Sigmoid colon (tissue), 6 donors: ENCODE measurements at regions not wholly inside any gene's neighbourhood (a gene's known extent, or its start where the extent isn't known, plus 50 kb on each side); places are given as distances from the start of the nearest gene placed in this dataset.

ENCODE experiments used
- DNase-seq: peaks from one replicate; pipeline ENCODE4 v3.0.0-alpha.2; 2019
- H3K27ac ChIP-seq, 4 donors: fragments of 200-600 bp; sonication (generic); one replicate each; pipeline ENCODE4 v1.5.1; 2016 to 2019; ENCODE audit warnings: mild to moderate bottlenecking in 1 of 4
- H3K27me3 ChIP-seq, 3 donors: fragments of 200-600 bp; sonication (generic); one replicate each; pipeline ENCODE4 v1.5.1; 2019; ENCODE audit warnings: mild to moderate bottlenecking in 1 of 3
- H3K36me3 ChIP-seq, 4 donors: fragments of 200-600 bp; sonication (generic); one replicate each; pipeline ENCODE4 v1.5.1; 2016 to 2019
- H3K4me1 ChIP-seq, 4 donors: fragments of 200-600 bp; sonication (generic); one replicate each; pipeline ENCODE4 v1.5.1; 2017 to 2019
- H3K4me3 ChIP-seq, 4 donors: fragments of 200-600 bp; sonication (generic); one replicate each; pipeline ENCODE4 v1.5.1; 2017 to 2019; ENCODE audit warnings: mild to moderate bottlenecking in 2 of 4, moderate library complexity in 1 of 4
- H3K9me3 ChIP-seq, 4 donors: fragments of 200-600 bp in 3 of 4; sonication (generic) in 3 of 4; one replicate each; pipeline versions ENCODE4 v1.5.1 to v1.6.1; 2013 to 2019
- EP300 ChIP-seq, 4 donors: sonication (generic); formaldehyde crosslinking; IDR thresholded peaks; one replicate each; pipeline ENCODE4 v1.6.1; 2017; ENCODE audit warnings: antibody characterized with exemption in 4 of 4
- POLR2A ChIP-seq, 2 donors: fragments of 450-650 bp; IDR thresholded peaks; one replicate each; pipeline ENCODE4 v1.6.1; 2016; ENCODE audit warnings: antibody characterized with exemption in 2 of 2, mild to moderate bottlenecking in 2 of 2, moderate library complexity in 2 of 2
- POLR2AphosphoS5 ChIP-seq, 4 donors: sonication (generic); formaldehyde crosslinking; IDR thresholded peaks; one replicate each; pipeline ENCODE4 v1.6.1; 2017; ENCODE audit warnings: antibody characterized with exemption in 4 of 4
- WGBS, 2 donors: extraction: QIAGEN DNeasy Blood & Tissue Kit; methylation state at CpG; one replicate each; pipeline ENCODE4 v1.1.7; 2013; 5-methylcytosine and 5-hydroxymethylcytosine counted together
- intact Hi-C: fragments of 100-400 bp; cut with DNase I; formaldehyde crosslinking; loops from one replicate; pipeline ENCODE4 v1.15.1; 2023
- TF ChIP-seq, protein P1 (sequence below), 4 experiments: fragments of 450-650 bp in 3 of 4; fragments of 200-600 bp in 1 of 4; IDR thresholded peaks; one replicate each; pipeline ENCODE4 v1.5.1; 2016 to 2019; ENCODE audit warnings: antibody characterized with exemption in 4 of 4, mild to moderate bottlenecking in 3 of 4, moderate library complexity in 2 of 4
- donor health status: healthy with polysubstance abuse.
- donor health status: healthy.

DNA sequence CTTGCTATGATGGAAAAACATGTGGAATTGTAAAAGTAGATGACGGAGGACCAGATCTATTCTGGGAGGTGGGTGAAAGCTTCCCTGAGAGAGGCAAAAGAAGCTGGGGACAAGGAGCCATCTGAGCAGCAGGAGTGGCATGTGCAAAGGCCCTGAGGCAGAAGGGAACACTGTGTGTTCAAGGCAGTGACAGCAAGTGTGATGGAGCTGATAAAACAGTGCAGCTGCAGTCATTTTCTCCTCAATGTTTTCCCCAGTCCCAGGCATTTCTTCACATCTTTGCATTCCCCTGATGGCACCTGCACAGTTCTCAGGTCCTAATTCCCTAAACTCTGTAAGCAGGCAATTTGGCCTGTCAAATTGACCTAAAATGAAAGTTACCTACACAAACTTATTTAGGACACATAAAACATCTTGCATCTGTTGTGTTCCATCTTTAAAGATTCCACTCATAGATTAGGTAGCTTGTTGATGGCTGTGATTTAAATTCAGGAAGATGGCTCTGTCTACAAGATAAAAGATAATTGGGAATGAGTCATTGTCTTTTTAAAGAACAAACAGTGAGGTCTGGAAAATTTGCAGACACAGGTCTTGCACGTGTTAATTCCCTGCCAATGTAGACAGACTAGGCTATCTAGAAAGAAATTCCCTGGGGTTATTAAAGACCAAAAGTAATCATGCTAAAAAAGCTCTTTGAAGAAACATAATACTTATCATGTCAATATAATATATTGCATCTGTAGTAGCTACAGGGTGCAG, 289.6 kb upstream of the SGCD start:
- Histone ChIP-seq H3K4me1 (peaks cover 0 to 33% (median 24%) of the 10 kb centered on the region in 4 donors), H3K27ac (peak overlapping the region in 1 of 4 donors; percentile 52), H3K4me3 (no peak overlapping the region), H3K27me3 (no peaks in the 10 kb centered on the region), H3K36me3 (no peaks in the 10 kb centered on the region), H3K9me3 (no peaks in the 10 kb centered on the region)
- 55 to 59% methylated on average over 2 of the region's 2 CpGs for WGBS, 2 donors
- DNase-seq, result no peak
- TF ChIP-seq POLR2AphosphoS5 (IDR thresholded peaks at IDR 0.05), result no peak
- no peak for TF ChIP-seq POLR2A (IDR thresholded peaks at IDR 0.05)
- TF ChIP-seq, protein P1, sequence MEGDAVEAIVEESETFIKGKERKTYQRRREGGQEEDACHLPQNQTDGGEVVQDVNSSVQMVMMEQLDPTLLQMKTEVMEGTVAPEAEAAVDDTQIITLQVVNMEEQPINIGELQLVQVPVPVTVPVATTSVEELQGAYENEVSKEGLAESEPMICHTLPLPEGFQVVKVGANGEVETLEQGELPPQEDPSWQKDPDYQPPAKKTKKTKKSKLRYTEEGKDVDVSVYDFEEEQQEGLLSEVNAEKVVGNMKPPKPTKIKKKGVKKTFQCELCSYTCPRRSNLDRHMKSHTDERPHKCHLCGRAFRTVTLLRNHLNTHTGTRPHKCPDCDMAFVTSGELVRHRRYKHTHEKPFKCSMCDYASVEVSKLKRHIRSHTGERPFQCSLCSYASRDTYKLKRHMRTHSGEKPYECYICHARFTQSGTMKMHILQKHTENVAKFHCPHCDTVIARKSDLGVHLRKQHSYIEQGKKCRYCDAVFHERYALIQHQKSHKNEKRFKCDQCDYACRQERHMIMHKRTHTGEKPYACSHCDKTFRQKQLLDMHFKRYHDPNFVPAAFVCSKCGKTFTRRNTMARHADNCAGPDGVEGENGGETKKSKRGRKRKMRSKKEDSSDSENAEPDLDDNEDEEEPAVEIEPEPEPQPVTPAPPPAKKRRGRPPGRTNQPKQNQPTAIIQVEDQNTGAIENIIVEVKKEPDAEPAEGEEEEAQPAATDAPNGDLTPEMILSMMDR (IDR thresholded peaks at IDR 0.05), result no peak
- no peak for TF ChIP-seq EP300 (IDR thresholded peaks at IDR 0.05)
- intact Hi-C loops, result no loop called here

DNA sequence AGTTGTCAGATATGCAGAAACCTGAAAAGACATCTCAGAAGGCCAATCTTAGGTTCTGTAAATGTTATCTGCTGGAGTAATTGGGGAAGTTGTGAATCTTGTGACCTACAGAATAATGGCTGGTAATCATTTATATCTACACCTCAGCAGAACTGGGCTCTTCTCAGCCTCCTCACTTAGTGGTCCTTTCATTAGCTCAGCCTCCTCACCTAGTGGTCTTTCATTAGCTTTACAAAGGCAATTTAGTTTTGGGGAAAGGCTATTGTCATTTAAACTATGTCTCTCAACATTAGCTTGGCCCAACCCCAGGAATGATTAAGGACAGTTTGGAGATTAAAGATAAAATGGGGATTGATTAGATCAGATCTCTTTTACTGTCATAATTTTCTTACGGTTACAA, 284.2 kb upstream of the SGCD start:
- no peak overlapping the region for H3K27ac ChIP-seq
- no peak for TF ChIP-seq POLR2A (IDR thresholded peaks at IDR 0.05)
- TF ChIP-seq EP300 (IDR thresholded peaks at IDR 0.05), result no peak
- TF ChIP-seq, protein P1 (IDR thresholded peaks at IDR 0.05), result no peak
- TF ChIP-seq POLR2AphosphoS5 (IDR thresholded peaks at IDR 0.05), result no peak
- no peak overlapping the region for H3K4me3 ChIP-seq
- no peak for DNase-seq
- 90 to 92% methylated on average over 1 of the region's 1 CpG for WGBS, 2 donors
- H3K36me3 ChIP-seq, result no peaks in the 10 kb centered on the region
- H3K4me1 ChIP-seq, result peaks cover 0 to 20% (median 17%) of the 10 kb centered on the region in 4 donors
- H3K9me3 ChIP-seq, result peaks cover 0 to 4% (median 0%) of the 10 kb centered on the region in 4 donors
- intact Hi-C loops, result no loop called here
- no peaks in the 10 kb centered on the region for H3K27me3 ChIP-seq

DNA sequence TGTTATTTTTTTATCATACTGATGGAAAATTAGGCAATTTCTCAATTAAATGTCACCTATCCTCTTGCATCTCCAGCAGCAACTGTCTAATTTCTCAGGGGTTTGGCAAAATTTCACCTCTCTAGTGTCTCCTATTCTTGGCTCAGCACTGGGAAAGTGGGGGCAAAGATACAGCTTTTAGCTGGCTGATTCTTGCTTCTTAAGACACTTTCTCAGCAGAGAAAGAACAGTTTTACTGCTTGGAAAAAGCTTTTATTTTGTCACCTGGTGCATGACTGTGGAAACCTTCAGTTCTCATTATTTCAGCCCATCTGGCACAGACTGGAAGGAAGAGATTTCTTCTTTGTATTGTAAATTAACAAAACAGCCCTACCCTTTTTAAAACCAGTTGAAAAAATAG, 283.6 kb upstream of the SGCD start:
- TF ChIP-seq POLR2A (IDR thresholded peaks at IDR 0.05), result no peak
- TF ChIP-seq, protein P1 (IDR thresholded peaks at IDR 0.05), result no peak
- TF ChIP-seq EP300 (IDR thresholded peaks at IDR 0.05), result no peak
- no peak for TF ChIP-seq POLR2AphosphoS5 (IDR thresholded peaks at IDR 0.05)
- intact Hi-C loops, result no loop called here
- DNase-seq, result no peak
- no peak overlapping the region for H3K27ac ChIP-seq
- no peak overlapping the region for H3K4me3 ChIP-seq
- no peaks in the 10 kb centered on the region for H3K27me3 ChIP-seq
- no peaks in the 10 kb centered on the region for H3K36me3 ChIP-seq
- H3K9me3 ChIP-seq, result peaks cover 0 to 4% (median 0%) of the 10 kb centered on the region in 4 donors
- H3K4me1 ChIP-seq, result peaks cover 0 to 20% (median 17%) of the 10 kb centered on the region in 4 donors

DNA sequence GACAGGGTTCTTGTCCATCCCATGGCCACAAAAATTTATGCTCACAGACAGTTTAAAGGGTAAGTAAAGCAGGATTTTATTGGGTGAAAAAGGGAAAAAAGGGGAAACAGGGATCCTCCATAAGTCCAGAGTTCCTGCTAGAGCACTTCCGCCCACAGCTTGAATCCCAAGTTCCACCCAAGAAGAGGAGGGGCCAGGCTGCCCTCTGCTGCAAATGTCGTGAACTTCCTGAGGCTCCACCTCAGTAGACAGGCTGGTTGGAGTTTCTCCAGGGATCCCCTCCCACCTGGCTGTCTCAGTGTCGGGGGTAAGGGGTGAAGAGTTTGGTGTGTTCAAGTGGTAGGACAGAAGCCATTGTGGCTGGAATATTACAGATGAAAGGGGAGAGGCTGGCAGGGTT, 275.0 kb upstream of the SGCD start:
- WGBS, 2 donors, result 48 to 60% methylated on average over 3 of the region's 3 CpGs
- Histone ChIP-seq H3K27ac (no peak overlapping the region), H3K4me3 (no peak overlapping the region), H3K27me3 (no peaks in the 10 kb centered on the region), H3K9me3 (no peaks in the 10 kb centered on the region), H3K4me1 (peaks cover 0 to 10% (median 7%) of the 10 kb centered on the region in 4 donors), H3K36me3 (no peaks in the 10 kb centered on the region)
- intact Hi-C loops, result no loop called here
- TF ChIP-seq POLR2AphosphoS5 (IDR thresholded peaks at IDR 0.05) (no peak), POLR2A (IDR thresholded peaks at IDR 0.05) (no peak), EP300 (IDR thresholded peaks at IDR 0.05) (no peak)
- TF ChIP-seq, protein P1 (IDR thresholded peaks at IDR 0.05), result no peak
- no peak for DNase-seq
